ENCODE measurements at regions not wholly inside any gene's neighbourhood (a gene's known extent, or its start where the extent isn't known, plus 50 kb on each side); places are given as distances from the start of the nearest gene placed in this dataset.

- TF ChIP-seq CTCF (IDR thresholded peaks at IDR 0.05; ENCODE audit: insufficient read depth, low read length, poor library complexity, severe bottlenecking) (no peak), EZH2phosphoT487 (conservative IDR thresholded peaks at IDR 0.05; ENCODE audit: low read length) (no peak)
These were observed 124.1 kb upstream of the RASGRP1 start for GRCh38 chr15:38688761-38689160.

Data from SU-DHL-6 (cell line).